ENCODE measurements at regions not wholly inside any gene's neighbourhood (a gene's known extent, or its start where the extent isn't known, plus 50 kb on each side); places are given as distances from the start of the nearest gene placed in this dataset.
"Not testable (repeated sequence)": the region's sequence is repeated elsewhere in the genome, so short reads cannot be mapped to it uniquely, and the experiment has no call there.

GRCh38 chr10:42304341-42304740 is 334.0 kb downstream of the ZNF33B start:
- no peak overlapping the region for H3K4me3 ChIP-seq
- H3K36me3 ChIP-seq: no peaks in the 10 kb centered on the region
- WGBS: 80% methylated on average over 10 of the region's 10 CpGs
- intact Hi-C loops (cut with DNase I): no loop called here
- no peaks in the 10 kb centered on the region for H3K27me3 ChIP-seq (replicated peaks; ENCODE audit: insufficient read depth)
- H3K4me1 ChIP-seq (replicated peaks): no peaks in the 10 kb centered on the region
- no peak for DNase-seq (ENCODE audit: low spot score)
- H3K27ac ChIP-seq: no peak overlapping the region
- no peak for TF ChIP-seq POLR2A (IDR thresholded peaks at IDR 0.05)
- no peak for TF ChIP-seq POLR2AphosphoS5 (IDR thresholded peaks at IDR 0.05)
- TF ChIP-seq, protein P1, sequence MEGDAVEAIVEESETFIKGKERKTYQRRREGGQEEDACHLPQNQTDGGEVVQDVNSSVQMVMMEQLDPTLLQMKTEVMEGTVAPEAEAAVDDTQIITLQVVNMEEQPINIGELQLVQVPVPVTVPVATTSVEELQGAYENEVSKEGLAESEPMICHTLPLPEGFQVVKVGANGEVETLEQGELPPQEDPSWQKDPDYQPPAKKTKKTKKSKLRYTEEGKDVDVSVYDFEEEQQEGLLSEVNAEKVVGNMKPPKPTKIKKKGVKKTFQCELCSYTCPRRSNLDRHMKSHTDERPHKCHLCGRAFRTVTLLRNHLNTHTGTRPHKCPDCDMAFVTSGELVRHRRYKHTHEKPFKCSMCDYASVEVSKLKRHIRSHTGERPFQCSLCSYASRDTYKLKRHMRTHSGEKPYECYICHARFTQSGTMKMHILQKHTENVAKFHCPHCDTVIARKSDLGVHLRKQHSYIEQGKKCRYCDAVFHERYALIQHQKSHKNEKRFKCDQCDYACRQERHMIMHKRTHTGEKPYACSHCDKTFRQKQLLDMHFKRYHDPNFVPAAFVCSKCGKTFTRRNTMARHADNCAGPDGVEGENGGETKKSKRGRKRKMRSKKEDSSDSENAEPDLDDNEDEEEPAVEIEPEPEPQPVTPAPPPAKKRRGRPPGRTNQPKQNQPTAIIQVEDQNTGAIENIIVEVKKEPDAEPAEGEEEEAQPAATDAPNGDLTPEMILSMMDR (IDR thresholded peaks at IDR 0.05): no peak
- no peaks in the 10 kb centered on the region for H3K9me3 ChIP-seq

DNA sequence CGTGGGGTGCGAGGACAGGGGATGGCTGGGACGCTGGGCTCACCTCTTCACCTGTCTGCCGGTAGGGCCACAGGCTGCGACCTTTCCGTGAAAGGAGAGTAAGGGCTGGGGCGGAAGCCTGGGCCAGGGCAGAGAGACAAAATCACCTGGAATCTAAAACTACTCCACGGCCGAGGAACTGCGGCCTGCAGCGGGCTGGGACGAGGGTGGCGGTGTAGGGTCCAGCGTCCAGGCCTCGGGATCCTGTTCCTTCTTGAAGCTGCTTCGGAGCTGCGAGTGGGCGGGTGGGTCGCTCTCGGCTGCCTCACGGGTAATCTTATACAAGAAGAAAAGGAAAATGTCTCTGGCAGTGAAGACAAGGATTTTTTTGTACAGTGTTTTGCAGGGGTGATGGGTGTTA is 356.5 kb downstream of the ZNF33B start:
- H3K9me3 ChIP-seq; H3K27me3 ChIP-seq (replicated peaks; ENCODE audit: insufficient read depth); H3K36me3 ChIP-seq; H3K4me1 ChIP-seq (replicated peaks); H3K27ac ChIP-seq; intact Hi-C loops (cut with DNase I); DNase-seq (ENCODE audit: low spot score); H3K4me3 ChIP-seq: not testable (repeated sequence)
- 79% methylated on average over 21 of the region's 21 CpGs for WGBS

GRCh38 chr10:42269788-42270187 is 368.6 kb downstream of the ZNF33B start:
- 33% methylated on average over 4 of the region's 4 CpGs for WGBS
- H3K27me3 ChIP-seq (replicated peaks; ENCODE audit: insufficient read depth); H3K4me1 ChIP-seq (replicated peaks); intact Hi-C loops (cut with DNase I); H3K9me3 ChIP-seq; DNase-seq (ENCODE audit: low spot score); H3K4me3 ChIP-seq; H3K27ac ChIP-seq; H3K36me3 ChIP-seq: not testable (repeated sequence)

GRCh38 chr10:42263259-42263658 is 375.1 kb downstream of the ZNF33B start:
- H3K27me3 ChIP-seq (replicated peaks; ENCODE audit: insufficient read depth); H3K27ac ChIP-seq; DNase-seq (ENCODE audit: low spot score); H3K36me3 ChIP-seq; H3K9me3 ChIP-seq; H3K4me3 ChIP-seq; intact Hi-C loops (cut with DNase I); H3K4me1 ChIP-seq (replicated peaks): not testable (repeated sequence)
- 54% methylated on average over 5 of the region's 6 CpGs for WGBS

GRCh38 chr10:42243002-42243401 is 395.4 kb downstream of the ZNF33B start:
- H3K27me3 ChIP-seq (replicated peaks; ENCODE audit: insufficient read depth); H3K36me3 ChIP-seq; H3K9me3 ChIP-seq; H3K4me1 ChIP-seq (replicated peaks); intact Hi-C loops (cut with DNase I); H3K27ac ChIP-seq; DNase-seq (ENCODE audit: low spot score); H3K4me3 ChIP-seq: not testable (repeated sequence)
- 20% methylated on average over 19 of the region's 53 CpGs for WGBS

GRCh38 chr10:42242135-42242805 is 396.1 kb downstream of the ZNF33B start:
- Histone ChIP-seq H3K4me3 (no peak overlapping the region), H3K36me3 (no peaks in the 10 kb centered on the region), H3K9me3 (no peaks in the 10 kb centered on the region), H3K4me1 (replicated peaks) (no peaks in the 10 kb centered on the region), H3K27me3 (replicated peaks; ENCODE audit: insufficient read depth) (no peaks in the 10 kb centered on the region), H3K27ac (no peak overlapping the region)
- TF ChIP-seq POLR2A (IDR thresholded peaks at IDR 0.05): no peak
- no peak for TF ChIP-seq POLR2AphosphoS5 (IDR thresholded peaks at IDR 0.05)
- TF ChIP-seq, protein P1 (IDR thresholded peaks at IDR 0.05): no peak
- intact Hi-C loops (cut with DNase I): no loop called here
- DNase-seq (ENCODE audit: low spot score): no peak
- 45% methylated on average over 36 of the region's 85 CpGs for WGBS

DNA sequence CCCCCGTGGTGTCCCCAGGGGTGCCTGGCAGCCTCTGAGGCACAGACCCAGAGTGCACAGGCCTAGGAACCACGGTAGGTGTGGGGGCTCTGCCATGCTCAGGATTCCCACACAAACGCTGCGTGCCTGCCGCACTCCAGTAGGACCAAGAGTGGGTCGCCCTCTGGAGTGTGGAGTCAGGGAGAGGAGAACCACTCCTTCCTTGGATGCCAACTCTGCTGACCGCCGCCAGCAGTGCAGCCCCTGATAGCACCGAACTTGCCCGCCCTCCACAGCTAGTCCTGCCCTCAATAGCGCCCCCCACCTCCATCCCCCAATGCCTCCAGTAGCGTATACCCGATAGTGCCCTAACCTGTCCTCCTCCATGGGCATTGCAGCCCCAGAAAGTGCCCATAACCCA is 402.0 kb downstream of the ZNF33B start:
- WGBS: 93% methylated on average over 10 of the region's 13 CpGs
- H3K36me3 ChIP-seq; H3K4me1 ChIP-seq (replicated peaks); H3K27ac ChIP-seq; H3K4me3 ChIP-seq; H3K9me3 ChIP-seq; intact Hi-C loops (cut with DNase I); DNase-seq (ENCODE audit: low spot score); H3K27me3 ChIP-seq (replicated peaks; ENCODE audit: insufficient read depth): not testable (repeated sequence)

GRCh38 chr10:42235736-42236135 is 402.6 kb downstream of the ZNF33B start:
- DNase-seq (ENCODE audit: low spot score); H3K27ac ChIP-seq; H3K36me3 ChIP-seq; H3K27me3 ChIP-seq (replicated peaks; ENCODE audit: insufficient read depth); H3K4me3 ChIP-seq; intact Hi-C loops (cut with DNase I); H3K9me3 ChIP-seq; H3K4me1 ChIP-seq (replicated peaks): not testable (repeated sequence)
- WGBS: 89% methylated on average over 14 of the region's 14 CpGs

GRCh38 chr10:42235241-42235640 is 403.1 kb downstream of the ZNF33B start:
- H3K27ac ChIP-seq; H3K4me1 ChIP-seq (replicated peaks); H3K4me3 ChIP-seq; H3K9me3 ChIP-seq; DNase-seq (ENCODE audit: low spot score); H3K27me3 ChIP-seq (replicated peaks; ENCODE audit: insufficient read depth); intact Hi-C loops (cut with DNase I); H3K36me3 ChIP-seq: not testable (repeated sequence)
- 93% methylated on average over 3 of the region's 3 CpGs for WGBS

- H3K9me3 ChIP-seq; intact Hi-C loops (cut with DNase I); H3K27me3 ChIP-seq (replicated peaks; ENCODE audit: insufficient read depth); H3K4me1 ChIP-seq (replicated peaks); H3K27ac ChIP-seq; H3K4me3 ChIP-seq; DNase-seq (ENCODE audit: low spot score); H3K36me3 ChIP-seq: not testable (repeated sequence)
- 75% methylated on average over 5 of the region's 5 CpGs for WGBS
Observed at GRCh38 chr10:42234506-42234905, 403.9 kb downstream of the ZNF33B start.
